GM19025 (cell line): ENCODE measurements at regions not wholly inside any gene's neighbourhood (a gene's known extent, or its start where the extent isn't known, plus 50 kb on each side); places are given as distances from the start of the nearest gene placed in this dataset.
"Not testable (repeated sequence)": the region's sequence is repeated elsewhere in the genome, so short reads cannot be mapped to it uniquely, and the experiment has no call there.

Experiments
- ATAC-seq: cut with Tn5 transposase; IDR thresholded peaks from one replicate; pipeline ENCODE4 v1.9.1; 2021; ENCODE audit warnings: mild to moderate bottlenecking, low read depth, moderate library complexity; ENCODE audit not compliant: unreplicated experiment

GRCh38 chr7:96921231-96921630, 84.1 kb upstream of the DLX6 start:
- no peak for ATAC-seq

DNA sequence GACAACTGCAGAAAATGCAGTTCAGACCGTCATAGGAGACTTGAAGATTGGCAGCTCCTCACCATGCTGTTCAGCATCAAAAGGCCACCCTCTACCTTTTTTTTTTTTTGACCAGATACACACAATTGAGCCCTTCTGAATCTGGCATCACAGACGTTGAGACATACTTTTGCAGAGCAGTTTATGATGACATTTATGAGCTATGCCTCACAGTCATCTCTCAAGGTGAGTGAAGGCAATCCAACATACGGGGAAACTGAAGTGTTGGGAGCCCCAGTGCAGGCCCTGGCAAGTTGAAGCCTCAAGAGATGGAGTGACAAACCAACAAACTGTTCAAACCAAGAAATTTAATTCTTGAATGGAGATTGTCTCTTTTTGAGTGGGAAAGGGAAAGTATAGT, 83.6 kb upstream of the DLX6 start:
- ATAC-seq = no peak

- ATAC-seq = not testable (repeated sequence)
Observed at GRCh38 chr7:96923345-96923744, 82.0 kb upstream of the DLX6 start.

DNA sequence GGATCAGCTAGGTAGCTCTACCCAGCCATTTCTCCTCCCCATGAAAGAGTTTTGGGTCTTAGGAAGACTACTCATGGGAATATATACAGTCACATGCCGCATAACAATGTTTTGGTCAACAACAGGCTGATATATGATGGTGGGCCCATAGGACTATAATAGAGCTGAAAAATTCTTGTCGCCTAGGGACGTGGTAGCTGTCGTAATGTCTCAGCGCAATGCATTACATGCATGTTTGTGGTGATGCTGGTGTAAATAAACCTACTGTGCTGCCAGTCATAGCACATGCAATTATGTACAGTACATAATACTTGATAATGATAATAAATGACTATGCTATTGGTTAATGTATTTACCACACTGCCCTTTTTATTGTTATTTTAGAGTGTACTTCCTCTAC, 78.2 kb upstream of the DLX6 start:
- ATAC-seq = no peak

DNA sequence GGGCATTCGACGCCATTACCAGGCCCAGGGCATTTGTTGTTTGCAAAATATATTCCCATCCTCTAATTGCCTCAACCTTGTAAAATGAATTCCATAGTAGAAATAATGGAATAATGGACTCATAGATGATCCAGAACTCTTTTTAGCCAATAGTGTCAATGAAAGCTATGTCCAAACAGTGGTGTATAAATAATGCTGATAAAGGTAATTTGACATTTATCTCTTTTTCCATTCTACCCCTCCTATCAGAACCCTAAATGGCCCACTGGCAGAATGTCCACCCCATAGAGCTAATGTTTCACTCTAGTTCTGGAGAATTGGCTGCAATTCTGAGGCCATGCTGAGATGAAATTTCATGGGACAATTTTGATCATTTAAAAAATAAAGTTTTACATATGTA, 76.4 kb upstream of the DLX6 start:
- no peak for ATAC-seq

DNA sequence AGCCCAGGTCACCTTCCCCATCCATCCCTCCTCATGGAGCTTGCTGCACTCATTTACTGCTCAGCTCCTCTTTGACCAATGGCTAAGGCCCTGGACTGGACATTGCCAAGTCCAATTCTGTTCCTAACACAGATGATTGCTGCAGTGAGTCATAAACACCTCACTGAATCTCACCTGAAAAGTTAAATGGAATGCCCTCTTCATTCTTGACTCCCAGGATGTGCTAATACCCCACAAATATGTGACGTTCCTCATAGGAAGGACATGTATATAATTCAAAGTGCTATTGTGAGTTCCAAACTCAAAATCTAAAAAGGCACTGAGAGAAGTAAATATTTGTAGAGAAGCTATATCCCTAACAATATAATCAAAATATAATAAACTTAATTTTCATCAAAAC, 73.5 kb upstream of the DLX6 start:
- ATAC-seq = no peak

DNA sequence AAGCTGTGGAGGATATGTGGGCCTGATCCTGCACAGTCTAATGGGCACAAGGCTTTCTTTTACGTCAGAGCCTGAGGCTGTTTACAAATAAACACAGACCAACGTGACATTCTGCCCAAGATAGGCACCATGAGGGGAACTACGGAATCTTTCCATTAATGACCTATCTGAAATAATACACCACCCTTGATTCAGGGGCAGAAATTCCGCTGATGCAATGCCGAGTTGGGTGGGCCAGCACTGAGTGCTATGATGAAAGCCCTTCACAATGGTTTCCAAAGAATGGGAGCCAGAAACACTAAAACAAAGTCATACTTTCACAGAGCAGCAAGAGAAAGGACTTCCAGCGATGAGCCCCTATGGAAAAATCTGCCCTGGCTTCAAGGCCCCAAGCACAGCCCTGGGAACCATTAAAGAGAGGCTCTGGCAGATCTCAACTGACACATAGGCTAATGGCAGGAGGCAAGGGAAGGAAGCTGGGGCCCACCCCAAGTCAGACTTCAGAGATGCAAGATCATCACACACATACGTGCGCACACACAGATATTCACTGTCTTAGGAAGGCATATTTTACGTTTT, 72.2 kb upstream of the DLX6 start:
- no peak for ATAC-seq

GRCh38 chr7:96936621-96937020, 68.7 kb upstream of the DLX6 start:
- ATAC-seq = no peak

- ATAC-seq = no peak
Observed at GRCh38 chr7:96942112-96942511, 63.2 kb upstream of the DLX6 start.

DNA sequence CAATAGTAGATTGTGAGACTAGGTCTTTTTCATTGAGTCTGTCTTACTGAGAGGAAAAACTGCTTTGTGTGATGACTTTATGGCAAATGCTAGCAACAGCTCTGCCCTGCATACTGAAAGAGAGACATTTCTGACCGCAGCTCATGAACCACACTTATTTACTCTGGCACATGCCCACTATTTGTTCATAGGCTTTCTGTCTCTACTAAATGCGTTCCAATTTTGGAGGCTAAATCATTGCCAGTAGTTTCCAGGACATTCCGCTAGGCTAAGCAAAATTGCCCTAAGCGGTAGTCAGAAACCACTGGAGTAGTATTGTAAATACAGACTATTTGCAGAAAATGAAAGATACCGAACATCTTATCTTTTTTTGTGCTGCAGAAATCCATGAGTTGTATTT, 55.6 kb upstream of the DLX6 start:
- no peak for ATAC-seq

GRCh38 chr7:96952974-96953391, 52.4 kb upstream of the DLX6 start:
- no peak for ATAC-seq

GRCh38 chr7:96953676-96954513, 51.5 kb upstream of the DLX6 start:
- ATAC-seq = no peak
